ENCODE measurements at regions not wholly inside any gene's neighbourhood (a gene's known extent, or its start where the extent isn't known, plus 50 kb on each side); places are given as distances from the start of the nearest gene placed in this dataset.

GRCh38 chr2:129658430-129658829 is 321.0 kb upstream of the RAB6C start:
- DNase-seq, result no peak

- no peak for DNase-seq
These were observed 317.5 kb upstream of the RAB6C start for GRCh38 chr2:129661935-129662334.

- DNase-seq, result no peak
These were observed 311.9 kb upstream of the RAB6C start for GRCh38 chr2:129667577-129667976.

- no peak for DNase-seq
These were observed 306.9 kb upstream of the RAB6C start for GRCh38 chr2:129672521-129672920.

GRCh38 chr2:129673234-129673633 is 306.2 kb upstream of the RAB6C start:
- DNase-seq, result no peak

- no peak for DNase-seq
These were observed 305.4 kb upstream of the RAB6C start for GRCh38 chr2:129673847-129674711.

- DNase-seq, result no peak
These were observed 300.7 kb upstream of the RAB6C start for GRCh38 chr2:129678751-129679150.

GRCh38 chr2:129681788-129682187 is 297.7 kb upstream of the RAB6C start:
- DNase-seq, result no peak

GRCh38 chr2:129689653-129690448 is 289.6 kb upstream of the RAB6C start:
- DNase-seq, result no peak

GRCh38 chr2:129695496-129695895 is 284.0 kb upstream of the RAB6C start:
- DNase-seq, result no peak

GRCh38 chr2:129698593-129698992 is 280.9 kb upstream of the RAB6C start:
- DNase-seq, result no peak

- DNase-seq, result no peak
These were observed 279.5 kb upstream of the RAB6C start for GRCh38 chr2:129699781-129700573.

- DNase-seq, result no peak
These were observed 276.9 kb upstream of the RAB6C start for GRCh38 chr2:129702416-129703176.

GRCh38 chr2:129705085-129705484 is 274.4 kb upstream of the RAB6C start:
- DNase-seq, result no peak

- DNase-seq, result no peak
These were observed 271.7 kb upstream of the RAB6C start for GRCh38 chr2:129707800-129708199.

- no peak for DNase-seq
These were observed 271.1 kb upstream of the RAB6C start for GRCh38 chr2:129708221-129708967.

GRCh38 chr2:129709001-129709955 is 270.2 kb upstream of the RAB6C start:
- DNase-seq, result no peak

- DNase-seq, result no peak
These were observed 269.4 kb upstream of the RAB6C start for GRCh38 chr2:129709956-129710598.

- DNase-seq, result no peak
These were observed 268.6 kb upstream of the RAB6C start for GRCh38 chr2:129710670-129711495.

All from SIG-M5 (cell line).